AG09319 (cell line): ENCODE measurements at regions not wholly inside any gene's neighbourhood (a gene's known extent, or its start where the extent isn't known, plus 50 kb on each side); places are given as distances from the start of the nearest gene placed in this dataset.

Experiments
- DNase-seq: peaks from one replicate; pipeline ENCODE4 v3.0.0-alpha.2; 2010; ENCODE audit warnings: low read depth; ENCODE audit errors: extremely low read depth
- TF ChIP-seq, protein P1 (sequence below): IDR thresholded peaks from 2 replicates; pipeline ENCODE4 v1.5.1; 2011; ENCODE audit warnings: low read depth, mild to moderate bottlenecking, inconsistent platforms, low read length, moderate library complexity

DNA sequence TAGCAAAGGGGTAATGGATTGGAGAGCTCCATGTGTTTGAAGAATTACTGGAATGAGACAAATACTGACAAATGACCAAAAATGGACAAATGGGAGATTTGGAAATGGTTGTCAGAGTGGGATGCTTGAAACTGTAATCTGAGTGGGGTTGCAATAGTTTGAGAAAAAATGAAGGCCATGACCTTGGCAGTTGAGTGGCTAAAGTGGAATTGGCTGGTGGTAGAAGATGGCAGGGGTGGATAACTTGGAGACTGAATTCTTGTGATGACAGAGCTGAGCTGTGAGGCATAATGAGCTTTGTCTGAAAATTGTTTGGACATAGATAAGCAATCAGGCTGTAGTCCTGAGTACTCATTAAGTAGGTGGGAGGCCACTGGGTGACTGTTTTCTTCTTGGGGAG lies 222.5 kb upstream of the PRICKLE1 start:
- DNase-seq, result no peak
- TF ChIP-seq, protein P1, sequence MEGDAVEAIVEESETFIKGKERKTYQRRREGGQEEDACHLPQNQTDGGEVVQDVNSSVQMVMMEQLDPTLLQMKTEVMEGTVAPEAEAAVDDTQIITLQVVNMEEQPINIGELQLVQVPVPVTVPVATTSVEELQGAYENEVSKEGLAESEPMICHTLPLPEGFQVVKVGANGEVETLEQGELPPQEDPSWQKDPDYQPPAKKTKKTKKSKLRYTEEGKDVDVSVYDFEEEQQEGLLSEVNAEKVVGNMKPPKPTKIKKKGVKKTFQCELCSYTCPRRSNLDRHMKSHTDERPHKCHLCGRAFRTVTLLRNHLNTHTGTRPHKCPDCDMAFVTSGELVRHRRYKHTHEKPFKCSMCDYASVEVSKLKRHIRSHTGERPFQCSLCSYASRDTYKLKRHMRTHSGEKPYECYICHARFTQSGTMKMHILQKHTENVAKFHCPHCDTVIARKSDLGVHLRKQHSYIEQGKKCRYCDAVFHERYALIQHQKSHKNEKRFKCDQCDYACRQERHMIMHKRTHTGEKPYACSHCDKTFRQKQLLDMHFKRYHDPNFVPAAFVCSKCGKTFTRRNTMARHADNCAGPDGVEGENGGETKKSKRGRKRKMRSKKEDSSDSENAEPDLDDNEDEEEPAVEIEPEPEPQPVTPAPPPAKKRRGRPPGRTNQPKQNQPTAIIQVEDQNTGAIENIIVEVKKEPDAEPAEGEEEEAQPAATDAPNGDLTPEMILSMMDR, result no peak

DNA sequence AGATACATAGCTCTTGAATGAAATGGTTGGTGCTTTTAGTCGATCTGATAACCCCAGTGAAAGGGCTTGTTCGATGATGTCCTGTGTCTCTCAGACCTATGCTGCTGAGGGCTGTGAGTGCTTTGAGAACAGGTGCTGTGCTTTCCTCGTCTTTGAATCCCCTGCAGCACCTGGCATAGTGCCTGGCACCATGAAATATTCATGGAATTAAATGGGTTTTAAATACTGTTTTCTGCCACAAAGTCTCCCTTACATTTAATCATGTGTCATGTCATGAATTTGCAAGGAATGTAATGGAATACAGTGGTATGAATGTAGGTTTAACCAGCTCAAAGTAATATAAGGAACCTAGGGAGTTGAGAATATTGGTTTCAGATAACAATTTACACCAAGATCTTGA lies 220.5 kb upstream of the PRICKLE1 start:
- TF ChIP-seq, protein P1, result no peak
- no peak for DNase-seq

DNA sequence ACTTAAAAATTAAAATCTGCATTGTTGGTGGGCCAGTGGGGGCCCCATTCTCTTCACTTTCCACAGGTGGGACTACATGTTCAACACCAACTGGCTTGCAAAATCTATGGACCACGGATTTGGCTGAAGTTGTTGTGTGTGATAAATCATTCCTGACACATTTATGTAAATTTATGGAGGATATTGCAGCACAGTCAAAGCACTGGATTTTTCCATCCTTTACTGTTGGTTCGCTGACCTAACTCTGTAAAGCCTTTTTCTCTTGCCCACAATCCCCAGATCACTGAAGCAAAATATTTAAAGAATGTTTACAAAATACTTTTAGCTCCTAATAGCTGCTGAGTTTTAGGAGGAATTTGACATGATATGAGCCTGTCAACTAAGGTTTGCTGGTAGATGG lies 219.7 kb upstream of the PRICKLE1 start:
- DNase-seq, result no peak
- TF ChIP-seq, protein P1, result no peak

DNA sequence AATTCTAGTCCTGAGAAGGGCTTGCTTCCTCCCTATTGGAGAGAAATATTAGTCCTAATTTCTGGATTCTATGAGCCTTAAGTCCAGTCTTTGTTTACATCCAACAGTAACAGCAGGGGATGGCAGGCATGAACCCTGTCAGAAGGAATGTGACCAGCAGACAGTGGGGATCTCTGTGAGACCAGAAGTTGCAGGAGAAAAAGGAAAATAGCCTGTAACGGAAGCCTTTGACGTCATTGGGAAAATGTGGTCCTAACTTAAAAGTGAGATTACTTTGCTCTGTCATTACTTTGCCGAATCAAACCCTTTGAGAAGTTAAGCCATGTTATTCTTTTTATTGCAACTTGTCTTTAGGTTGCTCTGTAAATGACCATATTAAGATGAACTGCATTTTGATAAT lies 218.2 kb upstream of the PRICKLE1 start:
- no peak for DNase-seq

DNA sequence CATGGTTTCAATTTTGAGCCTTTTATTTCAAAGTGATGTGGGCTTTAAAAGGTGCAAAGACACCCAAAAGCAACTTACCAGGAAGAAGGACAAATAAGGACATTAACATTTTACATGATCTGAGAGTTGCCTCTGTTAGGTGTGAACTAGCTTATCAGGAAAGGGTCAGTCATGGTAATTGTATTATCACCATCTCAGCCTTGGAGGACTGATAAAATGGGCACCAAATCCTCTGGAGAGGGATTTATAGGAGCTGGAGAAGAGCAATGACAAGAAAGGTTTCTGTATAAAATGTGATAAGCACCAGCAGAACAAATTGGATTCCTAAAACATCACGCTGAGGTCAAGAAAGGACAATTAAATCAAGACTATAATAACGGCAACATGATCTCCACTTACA lies 217.7 kb upstream of the PRICKLE1 start:
- DNase-seq, result no peak
- TF ChIP-seq, protein P1, result no peak

More for the DNA sequence above, 218.2 kb upstream of the PRICKLE1 start:
- TF ChIP-seq, protein P1, result no peak

DNA sequence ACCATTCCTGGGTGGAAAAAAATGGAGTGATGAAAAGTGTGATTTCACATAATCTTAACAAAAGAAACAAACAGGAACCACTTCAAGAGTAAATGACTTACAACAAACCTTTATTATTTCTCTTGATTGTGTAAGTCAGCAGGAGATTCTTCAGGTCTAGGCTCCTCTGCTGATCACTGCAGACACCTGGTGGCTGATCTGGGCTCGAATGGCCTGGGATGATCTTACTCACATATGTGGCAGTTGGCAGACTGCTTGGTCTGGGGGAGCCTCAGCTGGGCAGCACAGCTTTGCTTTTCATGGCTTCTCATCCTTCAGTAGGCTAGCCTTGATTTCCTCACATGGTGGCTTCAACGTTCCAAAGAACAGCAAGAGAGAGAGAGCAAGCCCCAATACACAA lies 215.4 kb upstream of the PRICKLE1 start:
- TF ChIP-seq, protein P1, result no peak
- no peak for DNase-seq

DNA sequence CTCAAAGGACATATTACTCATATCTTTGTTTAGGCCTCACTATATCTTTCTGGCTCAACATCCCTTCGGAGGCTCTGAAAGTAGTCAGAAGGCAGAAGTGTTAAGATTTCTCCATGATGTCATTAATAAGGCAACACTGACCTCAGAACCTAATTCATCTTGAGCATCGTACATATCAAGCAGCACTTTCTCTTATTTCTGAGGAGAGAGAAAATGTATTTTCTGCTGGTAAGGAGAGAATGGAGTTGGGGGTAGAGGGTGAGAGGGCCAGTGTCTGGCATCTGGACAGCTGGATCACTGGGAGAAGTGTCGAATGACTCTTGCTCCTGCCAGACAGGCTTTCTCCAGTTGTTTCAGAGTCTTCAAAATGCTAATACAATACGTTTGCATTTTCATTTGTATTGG lies 213.2 kb upstream of the PRICKLE1 start:
- no peak for DNase-seq
- TF ChIP-seq, protein P1, result no peak
